DMS 273 (cell line): ENCODE measurements at regions not wholly inside any gene's neighbourhood (a gene's known extent, or its start where the extent isn't known, plus 50 kb on each side); places are given as distances from the start of the nearest gene placed in this dataset.
"Not testable (repeated sequence)": the region's sequence is repeated elsewhere in the genome, so short reads cannot be mapped to it uniquely, and the experiment has no call there.

Source experiments
- DNase-seq: peaks from one replicate; lab custom pipeline; 2025; ENCODE audit not compliant: unreplicated experiment; lab: John Stamatoyannopoulos, UW

GRCh38 chr13:65336916-65337315, 1893.2 kb downstream of the PCDH9 start:
- DNase-seq = peak; percentile 31

GRCh38 chr13:65336087-65336749, 1893.9 kb downstream of the PCDH9 start:
- DNase-seq = peak; percentile 41

GRCh38 chr13:65330691-65331090, 1899.4 kb downstream of the PCDH9 start:
- DNase-seq = no peak

- no peak for DNase-seq
Measured at GRCh38 chr13:65330287-65330686, 1899.8 kb downstream of the PCDH9 start.

- DNase-seq = not testable (repeated sequence)
Measured at GRCh38 chr13:65323192-65323591, 1906.9 kb downstream of the PCDH9 start.

GRCh38 chr13:65321423-65321822, 1908.7 kb downstream of the PCDH9 start:
- DNase-seq = not testable (repeated sequence)

GRCh38 chr13:65314008-65314407, 1916.1 kb downstream of the PCDH9 start:
- no peak for DNase-seq

GRCh38 chr13:65310663-65311328, 1919.3 kb downstream of the PCDH9 start:
- no peak for DNase-seq

- DNase-seq = no peak
Measured at GRCh38 chr13:65309906-65310305, 1920.2 kb downstream of the PCDH9 start.

- not testable (repeated sequence) for DNase-seq
Measured at GRCh38 chr13:65308729-65309128, 1921.4 kb downstream of the PCDH9 start.

GRCh38 chr13:65307056-65307455, 1923.1 kb downstream of the PCDH9 start:
- DNase-seq = no peak

- DNase-seq = no peak
Measured at GRCh38 chr13:65302691-65303090, 1927.4 kb downstream of the PCDH9 start.

- DNase-seq = no peak
Measured at GRCh38 chr13:65301506-65301905, 1928.6 kb downstream of the PCDH9 start.

- no peak for DNase-seq
Measured at GRCh38 chr13:65300220-65300619, 1929.9 kb downstream of the PCDH9 start.

GRCh38 chr13:65293530-65294198, 1936.5 kb downstream of the PCDH9 start:
- DNase-seq = no peak

- DNase-seq = peak; percentile 17
Measured at GRCh38 chr13:65292488-65292901, 1937.6 kb downstream of the PCDH9 start.

GRCh38 chr13:65287405-65287804, 1942.7 kb downstream of the PCDH9 start:
- DNase-seq = no peak

GRCh38 chr13:65275838-65276630, 1954.1 kb downstream of the PCDH9 start:
- no peak for DNase-seq

- no peak for DNase-seq
Measured at GRCh38 chr13:65275108-65275507, 1955.0 kb downstream of the PCDH9 start.

GRCh38 chr13:65273811-65274420, 1956.2 kb downstream of the PCDH9 start:
- DNase-seq = not testable (repeated sequence)

- DNase-seq = no peak
Measured at GRCh38 chr13:65268009-65268408, 1962.1 kb downstream of the PCDH9 start.
